B cell (primary cell): ENCODE measurements at regions not wholly inside any gene's neighbourhood (a gene's known extent, or its start where the extent isn't known, plus 50 kb on each side); places are given as distances from the start of the nearest gene placed in this dataset.

Experiments used
- ATAC-seq: fragments of 200-7000 bp; cut with Tn5 transposase; one replicate; pipeline ENCODE4 v1.10.0; 2021; ENCODE audit warnings: low read depth, mild to moderate bottlenecking, moderate number of reproducible peaks, moderate library complexity
- CTCF ChIA-PET: fragments of 350-600 bp; sonication (Branson Sonifier 250); formaldehyde crosslinking; loops from one replicate; lab custom pipeline; 2021; ENCODE audit warnings: antibody characterized with exemption, inconsistent platforms; lab: Charles Lee
- POLR2A ChIA-PET: fragments of 350-600 bp; sonication (Branson Sonifier 250); formaldehyde crosslinking; loops from one replicate; lab custom pipeline; 2021; ENCODE audit warnings: antibody characterized with exemption; lab: Charles Lee
- DNase-seq: peaks from one replicate; pipeline ENCODE4 v3.0.0; 2013
- H2AFZ ChIP-seq: 2 replicates; pipeline ENCODE4 v1.6.1; 2012; ENCODE audit warnings: mild to moderate bottlenecking, low read depth, low read length; ENCODE audit not compliant: insufficient read depth, poor library complexity, severe bottlenecking
- H3K27ac ChIP-seq, 2 donors: 1 replicate in 1 of 2; 2 replicates in 1 of 2; pipeline ENCODE4 v1.5.1; 2012 to 2013; ENCODE audit warnings: low read length in 2 of 2, mild to moderate bottlenecking in 2 of 2, moderate library complexity in 1 of 2
- H3K27me3 ChIP-seq, 4 experiments: fragments of 200-600 bp in 1 of 4; sonication (generic) in 1 of 4; replicated peaks in 1 of 4; 1 replicate in 2 of 4; 2 replicates in 2 of 4; pipeline versions ENCODE4 v1.6.1 to v1.7.0; 2013 to 2016; ENCODE audit warnings: low read length in 3 of 4, mild to moderate bottlenecking in 2 of 4, mixed read lengths in 1 of 4, moderate library complexity in 1 of 4; ENCODE audit not compliant: insufficient read depth in 4 of 4, control insufficient read depth in 3 of 4; ENCODE audit errors: control extremely low read depth in 1 of 4
- H3K36me3 ChIP-seq, 2 experiments: replicated peaks in 1 of 2; 1 replicate in 1 of 2; 2 replicates in 1 of 2; pipeline versions ENCODE4 v1.6.1 to v1.7.1; 2013; ENCODE audit warnings: low read length in 1 of 2; ENCODE audit not compliant: insufficient read depth in 2 of 2, control insufficient read depth in 1 of 2; ENCODE audit errors: control extremely low read depth in 1 of 2, extremely low read depth in 1 of 2
- H3K4me1 ChIP-seq, 2 donors: fragments of 200-600 bp in 1 of 2; sonication (generic) in 1 of 2; 1 replicate in 1 of 2; 2 replicates in 1 of 2; pipeline versions ENCODE4 v1.5.1 to v1.6.1; 2013 to 2017; ENCODE audit warnings: low read length in 2 of 2; ENCODE audit not compliant: control insufficient read depth in 2 of 2, insufficient read depth in 2 of 2
- H3K4me2 ChIP-seq: replicated peaks from 2 replicates; pipeline ENCODE3; 2012; ENCODE audit warnings: mild to moderate bottlenecking, low read depth, low read length; ENCODE audit not compliant: poor library complexity, severe bottlenecking
- H3K4me3 ChIP-seq, 5 experiments: fragments of 200-600 bp in 1 of 5; sonication (generic) in 1 of 5; 1 replicate in 3 of 5; 2 replicates in 2 of 5; pipeline versions ENCODE4 v1.5.1 to v1.7.0; 2011 to 2016; ENCODE audit warnings: low read length in 4 of 5, mild to moderate bottlenecking in 4 of 5, low read depth in 2 of 5, control low read depth in 1 of 5, moderate library complexity in 1 of 5; ENCODE audit not compliant: insufficient read depth in 1 of 5; ENCODE audit errors: control extremely low read depth in 1 of 5, extremely low read depth in 1 of 5
- H3K79me2 ChIP-seq: fragments of 200-600 bp; sonication (generic); one replicate; pipeline ENCODE4 v1.6.0; 2016; ENCODE audit warnings: low read length; ENCODE audit not compliant: control insufficient read depth, insufficient read depth
- H3K9ac ChIP-seq: fragments of 200-600 bp; sonication (generic); 2 replicates; pipeline ENCODE4 v1.6.1; 2017; ENCODE audit warnings: mild to moderate bottlenecking, low read length, moderate library complexity
- H3K9me3 ChIP-seq, 3 donors: one replicate each; pipeline versions ENCODE4 v1.6.1 to v1.7.1; 2013; ENCODE audit warnings: low read length in 2 of 3; ENCODE audit not compliant: control insufficient read depth in 2 of 3, insufficient read depth in 1 of 3; ENCODE audit errors: control extremely low read depth in 1 of 3
- H4K20me1 ChIP-seq: 2 replicates; pipeline ENCODE4 v1.6.0; 2012; ENCODE audit warnings: mild to moderate bottlenecking, low read length; ENCODE audit not compliant: insufficient read depth, control insufficient read depth, poor library complexity, severe bottlenecking
- H3K27ac Mint-ChIP-seq: one replicate; pipeline ENCODE4 v1.8.0; 2021; ENCODE audit warnings: mixed read lengths
- H3K27me3 Mint-ChIP-seq: one replicate; pipeline ENCODE4 v1.8.0; 2021; ENCODE audit warnings: mixed read lengths
- H3K4me1 Mint-ChIP-seq: one replicate; pipeline ENCODE4 v1.8.0; 2021; ENCODE audit warnings: mixed read lengths
- H3K4me3 Mint-ChIP-seq: one replicate; pipeline ENCODE4 v1.8.0; 2021; ENCODE audit warnings: mixed read lengths
- H3K9me3 Mint-ChIP-seq: one replicate; pipeline ENCODE4 v1.8.0; 2022; ENCODE audit warnings: mixed read lengths; ENCODE audit not compliant: insufficient read depth
- EZH2 ChIP-seq: IDR thresholded peaks from 2 replicates; pipeline ENCODE4 v1.6.1; 2012; ENCODE audit warnings: borderline replicate concordance, low read depth, mild to moderate bottlenecking, moderate library complexity, low read length; ENCODE audit not compliant: insufficient read depth, poor library complexity, severe bottlenecking
- WGBS: methylation state at CpG from one replicate; pipeline ENCODE4 v1.1.5; 2013; ENCODE audit warnings: missing lambda C conversion rate; ENCODE audit not compliant: insufficient coverage; 5-methylcytosine and 5-hydroxymethylcytosine counted together
- intact Hi-C: fragments of 100-400 bp; cut with micrococcal nuclease; formaldehyde crosslinking; loops from one replicate; pipeline ENCODE4 v1.10.0; 2022
- TF ChIP-seq, protein P1 (sequence below): fragments of 200-600 bp; IDR thresholded peaks from one replicate; pipeline ENCODE4 v1.8.0; 2022; ENCODE audit warnings: antibody characterized with exemption, mild to moderate bottlenecking

DNA sequence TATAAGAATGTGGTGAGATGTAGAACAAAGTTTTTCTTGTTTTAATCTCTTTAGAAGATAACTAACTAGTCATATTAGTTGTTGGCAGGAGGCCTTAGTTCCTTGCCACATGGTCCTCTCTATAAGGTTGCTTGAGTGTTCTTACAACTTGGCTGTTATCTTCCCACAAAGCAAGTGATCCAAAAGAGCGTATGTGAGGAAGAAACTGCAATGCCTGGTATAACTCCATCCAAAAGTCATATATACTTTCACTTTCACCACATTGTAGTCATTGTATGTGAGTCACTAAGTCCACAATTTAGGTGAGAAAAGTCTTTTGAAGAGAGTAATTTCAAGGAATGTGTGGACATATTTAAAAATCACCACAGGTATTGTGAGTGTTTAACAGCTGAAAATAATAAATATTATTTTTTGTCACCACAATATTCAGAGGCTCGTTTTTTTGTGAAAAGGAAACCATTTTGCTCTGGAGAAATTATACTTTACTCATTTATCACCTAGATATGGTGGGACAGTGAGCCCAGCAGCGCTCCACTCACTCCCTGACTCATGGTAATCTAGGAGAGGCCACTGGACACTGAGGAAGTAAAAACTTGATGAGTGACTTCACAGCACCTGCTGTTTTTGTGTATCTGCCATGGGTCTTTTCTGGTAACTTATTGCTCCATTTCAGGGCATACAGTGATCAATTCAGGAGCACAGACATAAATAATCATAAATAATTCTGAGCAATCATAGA, 369.4 kb upstream of the NDST3 start:
- Histone ChIP-seq H3K9me3 (no peaks in the 10 kb centered on the region), H3K27ac (no peak overlapping the region), H3K27me3 (no peaks in the 10 kb centered on the region), H3K4me1 (no peaks in the 10 kb centered on the region), H3K4me3 (no peak overlapping the region), H3K9ac (no peak overlapping the region), H3K4me2 (no peak overlapping the region), H3K36me3 (no peaks in the 10 kb centered on the region), H3K79me2 (no peaks in the 10 kb centered on the region), H2AFZ (no peak overlapping the region), H4K20me1 (no peaks in the 10 kb centered on the region)
- no peak for TF ChIP-seq EZH2
- TF ChIP-seq, protein P1, sequence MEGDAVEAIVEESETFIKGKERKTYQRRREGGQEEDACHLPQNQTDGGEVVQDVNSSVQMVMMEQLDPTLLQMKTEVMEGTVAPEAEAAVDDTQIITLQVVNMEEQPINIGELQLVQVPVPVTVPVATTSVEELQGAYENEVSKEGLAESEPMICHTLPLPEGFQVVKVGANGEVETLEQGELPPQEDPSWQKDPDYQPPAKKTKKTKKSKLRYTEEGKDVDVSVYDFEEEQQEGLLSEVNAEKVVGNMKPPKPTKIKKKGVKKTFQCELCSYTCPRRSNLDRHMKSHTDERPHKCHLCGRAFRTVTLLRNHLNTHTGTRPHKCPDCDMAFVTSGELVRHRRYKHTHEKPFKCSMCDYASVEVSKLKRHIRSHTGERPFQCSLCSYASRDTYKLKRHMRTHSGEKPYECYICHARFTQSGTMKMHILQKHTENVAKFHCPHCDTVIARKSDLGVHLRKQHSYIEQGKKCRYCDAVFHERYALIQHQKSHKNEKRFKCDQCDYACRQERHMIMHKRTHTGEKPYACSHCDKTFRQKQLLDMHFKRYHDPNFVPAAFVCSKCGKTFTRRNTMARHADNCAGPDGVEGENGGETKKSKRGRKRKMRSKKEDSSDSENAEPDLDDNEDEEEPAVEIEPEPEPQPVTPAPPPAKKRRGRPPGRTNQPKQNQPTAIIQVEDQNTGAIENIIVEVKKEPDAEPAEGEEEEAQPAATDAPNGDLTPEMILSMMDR, result no peak
- POLR2A ChIA-PET, result no interaction called here
- no peaks in the 10 kb centered on the region for H3K27me3 Mint-ChIP-seq
- DNase-seq, result no peak
- ATAC-seq, result no peak
- no peaks in the 10 kb centered on the region for H3K4me1 Mint-ChIP-seq
- intact Hi-C loops, result no loop called here
- no peaks in the 10 kb centered on the region for H3K9me3 Mint-ChIP-seq
- no peak overlapping the region for H3K4me3 Mint-ChIP-seq
- no peak overlapping the region for H3K27ac Mint-ChIP-seq
- 60% methylated on average over 1 of the region's 3 CpGs for WGBS
- CTCF ChIA-PET, result no interaction called here

DNA sequence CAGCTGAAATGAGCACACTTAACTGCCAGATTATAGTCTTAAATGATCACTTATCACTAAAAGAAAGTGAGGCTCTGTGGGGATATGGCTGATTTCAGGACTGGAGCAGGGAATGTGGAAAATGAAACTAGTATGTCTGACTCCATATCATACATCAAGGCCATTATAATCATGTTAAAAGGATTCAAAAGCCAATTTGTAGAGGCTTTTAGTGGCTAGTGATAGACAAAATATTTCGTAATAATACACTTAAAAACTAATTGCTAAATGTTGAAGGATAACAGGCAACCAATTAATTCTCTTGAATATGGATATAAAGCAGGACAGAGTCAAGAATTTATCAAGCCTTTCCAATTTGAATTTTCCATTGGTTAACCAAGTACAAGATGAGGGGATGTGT, 358.1 kb upstream of the NDST3 start:
- H3K4me1 ChIP-seq, result no peaks in the 10 kb centered on the region

More for the DNA sequence above, 358.1 kb upstream of the NDST3 start:
- no peak overlapping the region for H3K4me3 Mint-ChIP-seq
- no peaks in the 10 kb centered on the region for H3K4me1 Mint-ChIP-seq
- Histone ChIP-seq H3K4me2 (no peak overlapping the region), H3K9ac (no peak overlapping the region), H3K27me3 (no peaks in the 10 kb centered on the region), H3K4me3 (no peak overlapping the region), H3K27ac (no peak overlapping the region), H3K36me3 (no peaks in the 10 kb centered on the region), H2AFZ (no peak overlapping the region), H3K9me3 (peaks cover 0 to 7% (median 0%) of the 10 kb centered on the region in 3 donors), H4K20me1 (no peaks in the 10 kb centered on the region), H3K79me2 (no peaks in the 10 kb centered on the region)
- H3K27ac Mint-ChIP-seq, result no peak overlapping the region
- WGBS, result no CpG with 5 or more reads among the region's 1 CpG
- TF ChIP-seq, protein P1, result no peak
- TF ChIP-seq EZH2, result no peak
- CTCF ChIA-PET, result no interaction called here
- peaks cover 8% of the 10 kb centered on the region for H3K9me3 Mint-ChIP-seq
- POLR2A ChIA-PET, result no interaction called here
- intact Hi-C loops, result no loop called here
- DNase-seq, result no peak
- no peaks in the 10 kb centered on the region for H3K27me3 Mint-ChIP-seq
- no peak for ATAC-seq
